OCI-M2 (cell line): ENCODE measurements at regions not wholly inside any gene's neighbourhood (a gene's known extent, or its start where the extent isn't known, plus 50 kb on each side); places are given as distances from the start of the nearest gene placed in this dataset.
"Not testable (repeated sequence)": the region's sequence is repeated elsewhere in the genome, so short reads cannot be mapped to it uniquely, and the experiment has no call there.

ENCODE experiments used
- DNase-seq: peaks from one replicate; lab custom pipeline; 2025; ENCODE audit not compliant: unreplicated experiment; lab: John Stamatoyannopoulos, UW

DNA sequence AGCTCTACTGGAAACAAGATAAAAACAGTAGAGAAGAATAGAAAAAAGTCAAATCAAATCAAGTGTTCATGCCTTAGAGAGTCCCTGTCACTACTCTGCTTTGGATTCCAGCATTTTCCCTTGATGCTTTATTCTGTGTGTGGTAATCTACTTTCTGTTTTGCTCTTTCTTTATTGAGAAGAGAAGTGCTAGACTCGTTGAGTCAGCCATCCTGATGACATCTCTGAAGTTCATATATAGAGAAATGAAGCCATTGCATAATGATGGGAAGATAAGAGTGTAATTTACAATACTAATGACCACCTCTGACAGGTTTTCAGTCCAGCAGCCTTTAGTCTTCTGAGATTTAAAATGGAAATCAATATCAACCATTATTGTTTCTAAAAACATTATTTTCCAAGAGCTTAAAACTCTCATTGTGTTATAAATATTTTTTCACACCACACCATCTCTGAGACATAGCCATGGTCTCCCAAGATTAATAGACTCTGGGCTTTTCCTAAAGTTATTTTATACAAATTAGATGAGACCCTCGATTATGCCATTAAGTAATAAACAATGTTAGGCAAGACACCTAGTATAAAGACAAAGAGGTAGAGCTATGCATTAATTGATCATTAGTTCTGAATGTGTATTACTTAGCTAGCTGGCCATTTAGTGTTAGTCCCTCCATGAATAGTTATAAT, 679.0 kb upstream of the ACVR2A start:
- DNase-seq = no peak

DNA sequence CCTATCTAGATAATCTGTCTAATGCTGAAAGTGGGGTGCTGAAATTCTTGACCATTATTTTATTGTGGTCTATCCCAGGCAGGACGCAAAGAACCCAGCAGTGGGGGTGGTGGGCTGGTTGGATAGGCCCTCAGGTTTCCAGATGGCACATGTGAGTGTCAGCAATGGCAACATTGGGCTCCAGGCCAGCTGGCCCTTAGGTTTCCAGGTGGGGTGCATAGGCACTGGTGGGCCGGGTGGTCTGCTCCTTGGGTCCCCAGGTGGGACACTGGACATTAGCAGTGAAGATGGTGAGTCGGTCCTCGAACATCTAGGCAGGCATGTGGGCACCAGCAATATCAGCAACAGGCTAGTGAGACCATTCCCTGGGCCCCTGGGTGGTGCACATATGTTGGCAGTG, 680.3 kb upstream of the ACVR2A start:
- DNase-seq = no peak

GRCh38 chr2:147161746-147162145, 683.1 kb upstream of the ACVR2A start:
- no peak for DNase-seq

DNA sequence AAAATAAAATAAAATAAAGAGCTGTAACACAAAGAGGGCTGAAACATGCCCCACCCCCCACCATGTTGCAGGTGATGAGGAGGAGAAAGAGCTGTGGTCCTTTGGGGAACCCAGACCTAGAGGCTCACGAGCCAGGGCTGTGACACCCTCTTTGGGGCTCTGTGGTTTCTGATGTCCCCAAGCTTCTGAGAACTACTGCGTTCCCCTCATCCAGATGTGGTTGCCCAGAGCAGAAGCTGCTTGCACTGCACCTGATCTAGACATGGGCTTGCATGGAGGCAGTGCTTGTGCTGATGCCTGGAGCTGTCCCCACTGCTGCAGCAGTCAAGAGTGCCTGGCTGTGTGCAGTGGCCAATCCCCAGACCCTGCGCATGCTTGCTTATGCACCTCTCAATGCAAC, 687.9 kb upstream of the ACVR2A start:
- no peak for DNase-seq

DNA sequence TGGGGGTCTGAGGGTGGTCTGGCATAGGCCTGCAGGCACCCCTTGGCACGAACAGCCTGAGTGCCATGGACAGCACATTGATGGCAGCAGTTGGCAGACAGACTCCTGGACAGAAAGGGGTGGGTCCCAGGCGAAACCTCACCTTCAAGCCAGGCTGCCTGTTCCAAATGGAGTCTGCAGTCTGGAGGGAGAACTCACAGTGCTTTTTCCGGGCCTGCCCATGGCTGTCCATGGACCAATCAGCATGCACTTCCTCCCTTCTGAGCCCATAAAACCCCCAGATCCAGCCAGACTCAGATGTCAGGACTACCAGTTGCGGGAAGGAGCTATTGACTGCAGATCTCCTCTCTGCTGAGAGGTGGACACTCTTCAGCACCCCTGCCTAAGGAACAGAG, 694.6 kb upstream of the ACVR2A start:
- DNase-seq = no peak

GRCh38 chr2:147149575-147150240, 695.1 kb upstream of the ACVR2A start:
- no peak for DNase-seq

- no peak for DNase-seq
Measured at GRCh38 chr2:147147802-147148201, 697.0 kb upstream of the ACVR2A start.

DNA sequence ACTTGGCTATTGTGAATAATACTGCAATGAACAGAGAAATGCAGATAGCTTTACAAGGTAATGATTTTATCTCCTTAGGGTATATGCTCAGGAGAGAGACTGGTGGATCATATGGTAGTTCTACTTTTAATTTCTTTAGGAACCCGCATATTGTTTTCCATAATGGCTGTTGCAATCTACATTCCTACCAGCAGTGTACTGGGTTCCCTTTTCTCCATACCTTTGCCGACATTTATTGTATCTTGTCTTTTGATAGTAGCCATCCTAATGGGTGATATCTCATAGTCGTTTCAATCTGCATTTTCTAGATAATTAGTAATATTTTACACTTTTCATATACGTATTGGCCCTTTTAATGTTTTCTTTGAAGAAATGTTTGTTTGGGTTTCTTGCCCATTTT, 702.9 kb upstream of the ACVR2A start:
- DNase-seq = no peak

DNA sequence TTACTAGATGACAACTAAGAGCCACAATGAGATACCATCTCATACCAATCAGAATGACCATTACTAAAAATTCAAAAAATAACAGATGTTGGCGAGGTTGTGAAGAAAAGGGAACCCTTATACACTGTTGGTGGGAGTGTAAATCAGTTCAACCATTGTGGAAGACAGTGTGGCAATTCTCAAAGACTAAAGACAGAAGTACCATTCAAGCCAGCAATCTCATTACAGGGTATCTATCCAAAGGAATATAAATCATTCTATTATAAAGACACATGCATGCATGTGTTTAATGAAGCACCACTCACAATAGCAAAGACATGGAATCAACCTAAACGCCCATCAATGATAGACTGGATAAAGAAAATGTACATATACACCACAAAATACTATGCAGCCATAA, 705.1 kb upstream of the ACVR2A start:
- DNase-seq = not testable (repeated sequence)

GRCh38 chr2:147137711-147138110, 707.1 kb upstream of the ACVR2A start:
- DNase-seq = no peak

DNA sequence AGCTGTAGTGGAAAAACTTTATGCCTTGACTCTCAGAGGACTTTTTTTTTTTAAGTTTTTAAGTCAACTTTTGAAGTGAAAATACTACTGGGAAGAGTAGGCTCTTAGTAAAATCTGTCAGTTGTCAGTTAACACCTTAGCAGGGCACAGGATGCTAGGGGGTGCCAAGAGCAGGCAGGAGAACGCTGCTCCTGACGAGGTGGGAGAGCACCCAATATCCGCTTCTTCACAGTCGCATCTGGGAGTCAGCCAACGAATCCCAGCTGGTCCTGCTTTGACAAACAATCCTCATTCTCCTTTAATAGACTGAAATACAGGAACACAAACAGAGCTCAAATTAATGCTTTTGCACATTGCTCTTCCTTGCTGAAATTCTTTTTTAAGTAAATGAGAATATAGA, 709.5 kb upstream of the ACVR2A start:
- DNase-seq = no peak

GRCh38 chr2:147133286-147133908, 711.4 kb upstream of the ACVR2A start:
- no peak for DNase-seq

DNA sequence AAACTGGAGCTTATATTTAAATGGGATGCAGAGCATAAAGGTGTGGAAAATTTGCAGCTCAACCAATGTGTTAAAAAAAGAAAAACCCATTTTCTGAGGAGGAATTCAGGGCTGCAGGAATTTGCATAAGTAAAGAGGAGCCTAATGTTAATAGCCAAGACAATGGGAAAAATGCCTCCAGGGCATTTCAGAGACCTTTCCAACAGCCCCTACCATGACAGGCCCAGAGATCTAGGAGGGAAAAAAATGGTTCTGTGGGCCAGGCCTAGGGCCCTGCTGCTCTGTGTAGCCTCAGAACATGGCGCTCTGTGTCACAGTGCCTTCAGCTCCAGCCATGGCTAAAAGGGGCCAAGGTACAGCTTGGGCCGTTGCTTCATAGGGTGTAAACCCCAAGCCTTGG, 719.7 kb upstream of the ACVR2A start:
- no peak for DNase-seq

DNA sequence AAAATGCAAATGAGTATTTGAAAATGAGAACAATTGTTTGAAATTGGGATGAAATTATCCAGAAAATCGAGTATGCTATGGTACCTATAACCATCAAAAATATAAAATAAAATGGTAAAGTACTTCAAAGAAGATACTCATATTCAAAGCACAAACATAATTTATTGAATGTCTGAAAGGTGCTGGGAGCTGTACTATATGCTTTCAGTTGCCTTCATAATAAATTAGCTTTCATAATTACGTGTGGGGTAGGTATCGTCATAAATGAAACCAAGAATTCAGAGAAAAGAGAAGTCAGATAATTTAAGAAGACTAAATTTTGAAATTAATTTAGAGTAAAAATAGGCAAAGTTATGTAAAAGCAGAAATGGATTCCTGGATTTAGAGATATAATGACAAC, 721.9 kb upstream of the ACVR2A start:
- DNase-seq = no peak

DNA sequence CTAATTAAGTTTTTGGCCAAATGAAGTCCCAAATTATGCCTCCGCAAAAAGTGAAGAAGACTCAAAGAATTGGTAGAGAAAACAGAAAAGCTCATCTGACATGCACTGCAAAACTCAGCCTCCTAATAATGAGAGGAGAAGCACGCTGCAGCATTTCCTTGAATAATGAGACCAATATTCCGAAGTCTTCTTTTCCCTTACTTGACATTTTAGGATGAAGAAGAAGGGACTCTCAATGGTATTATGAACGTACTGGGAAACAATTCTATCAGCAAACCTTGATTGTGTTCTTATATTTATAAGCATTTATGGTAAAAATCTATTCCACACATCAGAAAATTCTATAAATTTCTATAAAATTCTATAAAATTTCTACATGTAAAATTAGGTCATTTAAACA, 733.9 kb upstream of the ACVR2A start:
- DNase-seq = no peak

- no peak for DNase-seq
Measured at GRCh38 chr2:147110317-147110716, 734.5 kb upstream of the ACVR2A start.

DNA sequence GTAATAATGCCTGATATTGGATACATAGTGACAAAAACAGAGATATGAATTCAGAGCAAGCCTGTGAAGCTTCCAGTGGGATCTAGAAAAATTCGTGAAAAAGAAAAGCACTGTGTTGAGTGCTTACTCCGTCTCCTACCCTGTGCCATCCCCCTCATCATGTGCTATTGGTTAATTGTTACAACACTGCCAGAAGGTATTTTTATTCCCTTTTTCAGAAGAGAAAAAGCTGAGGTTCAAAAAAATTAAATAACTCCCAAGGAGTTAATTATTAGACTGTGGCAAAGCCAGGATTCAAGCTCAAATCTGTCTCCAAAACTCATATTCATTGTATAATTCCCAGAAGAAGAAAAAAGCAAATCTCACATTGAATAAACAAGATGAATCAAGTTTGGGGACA, 735.5 kb upstream of the ACVR2A start:
- DNase-seq = no peak

GRCh38 chr2:147108548-147108947, 736.3 kb upstream of the ACVR2A start:
- DNase-seq = no peak

- DNase-seq = no peak
Measured at GRCh38 chr2:147101941-147102790, 742.7 kb upstream of the ACVR2A start.

DNA sequence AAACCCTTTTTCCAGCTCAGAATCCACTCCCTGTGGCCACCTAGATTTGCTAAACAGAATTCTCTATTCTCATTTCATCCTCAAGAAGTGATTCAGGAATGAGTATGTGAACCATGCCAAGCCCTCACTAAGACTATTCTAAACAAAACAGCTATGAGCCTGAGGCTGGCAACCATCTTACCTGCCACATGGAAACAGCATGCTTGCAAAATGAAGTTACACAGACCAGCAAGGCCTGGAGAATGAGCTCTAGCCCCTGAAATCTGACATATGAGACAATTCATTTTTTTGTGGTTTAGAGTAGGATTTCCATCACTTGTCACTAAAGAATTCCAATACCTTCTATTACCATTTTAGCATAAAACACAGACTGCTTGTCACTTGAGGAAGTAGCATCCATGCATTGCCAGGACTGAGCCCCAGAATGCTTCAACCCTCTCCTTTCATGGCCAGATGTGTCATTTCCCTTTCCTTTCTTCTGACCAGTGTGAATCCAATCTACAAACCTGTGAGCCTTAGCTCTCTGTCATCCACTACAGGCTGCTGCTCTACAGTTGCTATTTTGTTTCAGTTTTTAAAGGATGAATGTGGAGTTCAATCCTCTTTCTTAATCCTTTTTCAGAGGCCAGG, 744.3 kb upstream of the ACVR2A start:
- no peak for DNase-seq

DNA sequence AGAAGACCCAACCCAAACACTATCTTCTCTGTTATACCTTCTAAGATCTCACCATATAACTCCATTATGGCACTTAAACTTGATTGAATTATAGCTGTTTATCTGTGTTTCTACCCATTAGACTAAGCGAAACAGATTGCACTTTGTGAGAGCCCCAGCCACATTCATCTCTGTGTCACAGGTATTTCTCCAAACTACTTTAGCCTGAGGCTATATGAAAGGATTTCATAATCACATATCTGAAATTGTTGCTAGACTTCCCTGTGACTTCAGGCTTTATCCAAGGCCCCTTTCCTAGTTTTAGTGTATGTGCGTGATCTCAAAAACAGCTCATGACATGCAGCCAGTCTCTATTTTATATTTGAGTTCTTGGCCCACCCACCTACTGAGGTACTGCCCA, 745.0 kb upstream of the ACVR2A start:
- no peak for DNase-seq
